GM06990 (cell line): ENCODE measurements at regions not wholly inside any gene's neighbourhood (a gene's known extent, or its start where the extent isn't known, plus 50 kb on each side); places are given as distances from the start of the nearest gene placed in this dataset.

Experiments used
- DNase-seq: peaks from one replicate; pipeline ENCODE4 v3.0.0-alpha.2; 2011; ENCODE audit not compliant: insufficient read length; ENCODE audit errors: extremely low read depth
- H3K27me3 ChIP-seq: replicated peaks from 2 replicates; pipeline ENCODE4 v1.6.0; 2011; ENCODE audit warnings: low read length; ENCODE audit not compliant: control insufficient read depth, insufficient read depth
- H3K36me3 ChIP-seq: 2 replicates; pipeline ENCODE4 v1.5.1; 2011; ENCODE audit warnings: low read length; ENCODE audit not compliant: control insufficient read depth, insufficient read depth
- H3K4me3 ChIP-seq: replicated peaks from 2 replicates; pipeline ENCODE4 v1.5.1; 2011; ENCODE audit warnings: low read depth, mild to moderate bottlenecking, control low read depth, low read length
- CTCF ChIP-seq: IDR thresholded peaks from 2 replicates; pipeline ENCODE4 v1.5.1; 2011; ENCODE audit warnings: low read length, control low read depth, mild to moderate bottlenecking, inconsistent platforms; ENCODE audit not compliant: insufficient read depth, poor library complexity, severe bottlenecking

- DNase-seq = no peak
- Histone ChIP-seq H3K4me3 (no peak overlapping the region), H3K36me3 (no peaks in the 10 kb centered on the region), H3K27me3 (no peaks in the 10 kb centered on the region)
- no peak for TF ChIP-seq CTCF
These were observed 609.9 kb upstream of the RBFOX1 start for GRCh38 chr16:6722786-6723185.

- no peaks in the 10 kb centered on the region for H3K36me3 ChIP-seq
- H3K27me3 ChIP-seq = no peaks in the 10 kb centered on the region
- TF ChIP-seq CTCF = no peak
- DNase-seq = no peak
- H3K4me3 ChIP-seq = no peak overlapping the region
These were observed 618.1 kb upstream of the RBFOX1 start for GRCh38 chr16:6714510-6714909.

- Histone ChIP-seq H3K4me3 (no peak overlapping the region), H3K36me3 (no peaks in the 10 kb centered on the region), H3K27me3 (no peaks in the 10 kb centered on the region)
- no peak for DNase-seq
- no peak for TF ChIP-seq CTCF
These were observed 622.9 kb upstream of the RBFOX1 start for GRCh38 chr16:6709736-6710135.

- H3K4me3 ChIP-seq = no peak overlapping the region
- H3K27me3 ChIP-seq = no peaks in the 10 kb centered on the region
- DNase-seq = no peak
- no peak for TF ChIP-seq CTCF
- no peaks in the 10 kb centered on the region for H3K36me3 ChIP-seq
These were observed 623.9 kb upstream of the RBFOX1 start for GRCh38 chr16:6708576-6709215.

- Histone ChIP-seq H3K36me3 (no peaks in the 10 kb centered on the region), H3K27me3 (no peaks in the 10 kb centered on the region), H3K4me3 (no peak overlapping the region)
- no peak for TF ChIP-seq CTCF
- DNase-seq = no peak
These were observed 628.2 kb upstream of the RBFOX1 start for GRCh38 chr16:6704306-6704930.
